Right ventricle myocardium inferior (tissue), 1 donor: ENCODE measurements at regions not wholly inside any gene's neighbourhood (a gene's known extent, or its start where the extent isn't known, plus 50 kb on each side); places are given as distances from the start of the nearest gene placed in this dataset.
"Not testable (repeated sequence)": the region's sequence is repeated elsewhere in the genome, so short reads cannot be mapped to it uniquely, and the experiment has no call there.

Source experiments
- ATAC-seq: fragments of 200-7000 bp; cut with Tn5 transposase; one replicate; pipeline ENCODE4 v1.9.1; 2020; ENCODE audit warnings: mild to moderate bottlenecking, moderate library complexity
- DNase-seq: peaks from one replicate; pipeline ENCODE4 v3.0.0; 2021; ENCODE audit errors: missing footprints
- intact Hi-C: fragments of 100-400 bp; cut with DNase I; formaldehyde crosslinking; loops from one replicate; pipeline ENCODE4 v1.11.0; 2022
- donor health status: DM: no; HTN: yes; CAD: no; lungs with severe emphysema.

- ATAC-seq, intact Hi-C loops: not testable (repeated sequence)
- peak; percentile 11 for DNase-seq
Observed at GRCh38 chrX:87448613-87449012, 69.0 kb upstream of the KLHL4 start.

DNA sequence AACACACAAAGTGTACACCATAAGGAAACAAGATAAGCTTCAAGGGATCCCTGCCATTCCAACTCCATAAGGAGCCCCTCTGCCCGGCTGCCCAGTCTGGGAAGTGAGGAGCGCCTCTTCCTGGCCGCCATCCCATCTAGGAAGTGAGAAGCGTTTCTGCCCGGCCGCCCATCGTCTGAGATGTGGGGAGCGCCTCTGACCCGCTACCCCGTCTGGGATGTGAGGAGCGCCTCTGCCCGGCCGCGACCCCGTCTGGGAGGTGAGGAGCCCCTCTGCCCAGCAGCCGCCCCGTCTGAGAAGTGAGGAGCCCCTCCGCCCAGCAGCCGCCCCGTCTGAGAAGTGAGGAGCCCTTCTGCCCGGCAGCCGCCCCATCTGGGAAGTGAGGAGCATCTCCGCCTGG, 51.8 kb upstream of the KLHL4 start:
- intact Hi-C loops, ATAC-seq, DNase-seq: not testable (repeated sequence)
